AG10803 (cell line): ENCODE measurements at regions not wholly inside any gene's neighbourhood (a gene's known extent, or its start where the extent isn't known, plus 50 kb on each side); places are given as distances from the start of the nearest gene placed in this dataset.
A peak's percentile ranks its signal among the peaks of the same experiment; 100 is the strongest.

Source experiments
- DNase-seq: peaks from one replicate; pipeline ENCODE4 v3.0.0; 2010; ENCODE audit warnings: low read depth
- H3K4me3 ChIP-seq: 2 replicates; pipeline ENCODE4 v1.5.1; 2011; ENCODE audit warnings: mild to moderate bottlenecking, low read length, control low read depth
- TF ChIP-seq, protein P1 (sequence below): conservative IDR thresholded peaks from 2 replicates; pipeline ENCODE4 v1.5.1; 2011; ENCODE audit warnings: mild to moderate bottlenecking, low read length, control low read depth, inconsistent platforms

DNA sequence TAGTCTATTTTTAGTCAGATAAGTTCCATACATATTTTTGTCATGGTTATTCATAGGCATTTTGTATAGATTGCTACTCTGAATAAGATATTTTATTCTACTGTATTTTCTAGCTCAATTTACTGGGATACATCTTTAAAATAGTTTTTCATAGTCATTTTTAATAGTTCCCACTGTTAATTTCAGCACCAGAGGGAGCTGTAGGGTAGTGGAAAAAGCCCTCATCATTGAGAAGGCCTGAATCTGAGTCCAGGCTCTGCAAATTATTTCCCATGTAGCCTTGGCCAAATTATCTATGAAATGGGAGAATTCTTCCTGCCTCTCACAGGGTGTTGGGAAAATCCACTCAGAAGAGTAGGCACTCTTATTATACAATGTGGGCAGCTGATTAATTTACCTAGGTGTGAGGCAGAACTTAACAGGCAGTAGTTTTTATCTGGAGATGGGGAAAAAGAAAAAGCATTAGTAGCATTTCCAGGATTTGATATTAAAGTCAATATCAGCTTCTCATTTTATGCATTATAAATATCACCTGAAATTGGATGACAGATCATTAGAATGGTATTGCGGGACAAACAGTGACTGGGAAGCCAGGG, 102.9 kb upstream of the PAQR3 start:
- TF ChIP-seq, protein P1, sequence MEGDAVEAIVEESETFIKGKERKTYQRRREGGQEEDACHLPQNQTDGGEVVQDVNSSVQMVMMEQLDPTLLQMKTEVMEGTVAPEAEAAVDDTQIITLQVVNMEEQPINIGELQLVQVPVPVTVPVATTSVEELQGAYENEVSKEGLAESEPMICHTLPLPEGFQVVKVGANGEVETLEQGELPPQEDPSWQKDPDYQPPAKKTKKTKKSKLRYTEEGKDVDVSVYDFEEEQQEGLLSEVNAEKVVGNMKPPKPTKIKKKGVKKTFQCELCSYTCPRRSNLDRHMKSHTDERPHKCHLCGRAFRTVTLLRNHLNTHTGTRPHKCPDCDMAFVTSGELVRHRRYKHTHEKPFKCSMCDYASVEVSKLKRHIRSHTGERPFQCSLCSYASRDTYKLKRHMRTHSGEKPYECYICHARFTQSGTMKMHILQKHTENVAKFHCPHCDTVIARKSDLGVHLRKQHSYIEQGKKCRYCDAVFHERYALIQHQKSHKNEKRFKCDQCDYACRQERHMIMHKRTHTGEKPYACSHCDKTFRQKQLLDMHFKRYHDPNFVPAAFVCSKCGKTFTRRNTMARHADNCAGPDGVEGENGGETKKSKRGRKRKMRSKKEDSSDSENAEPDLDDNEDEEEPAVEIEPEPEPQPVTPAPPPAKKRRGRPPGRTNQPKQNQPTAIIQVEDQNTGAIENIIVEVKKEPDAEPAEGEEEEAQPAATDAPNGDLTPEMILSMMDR, result peak; percentile 62
- no peak overlapping the region for H3K4me3 ChIP-seq
- peak; percentile 11 for DNase-seq

DNA sequence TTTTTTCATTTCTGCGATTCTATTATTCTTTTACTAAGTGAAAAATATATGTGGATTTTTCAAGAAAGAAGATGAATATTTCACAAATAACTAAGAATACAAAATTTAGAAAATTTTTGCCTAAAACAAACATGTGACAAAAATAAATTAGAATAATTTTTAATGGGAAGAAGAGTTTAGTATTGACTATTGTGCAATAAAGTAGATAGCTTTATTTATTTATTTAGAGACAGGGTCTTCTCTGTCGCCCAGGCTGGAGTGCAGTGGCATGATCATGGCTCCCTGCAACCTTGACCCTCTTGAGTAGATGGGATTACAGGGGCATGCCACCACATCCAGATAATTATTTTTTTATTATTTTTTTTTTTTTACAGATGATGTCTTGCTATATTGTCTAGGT, 95.3 kb upstream of the PAQR3 start:
- no peak for DNase-seq
- TF ChIP-seq, protein P1, result no peak
- H3K4me3 ChIP-seq, result no peak overlapping the region

DNA sequence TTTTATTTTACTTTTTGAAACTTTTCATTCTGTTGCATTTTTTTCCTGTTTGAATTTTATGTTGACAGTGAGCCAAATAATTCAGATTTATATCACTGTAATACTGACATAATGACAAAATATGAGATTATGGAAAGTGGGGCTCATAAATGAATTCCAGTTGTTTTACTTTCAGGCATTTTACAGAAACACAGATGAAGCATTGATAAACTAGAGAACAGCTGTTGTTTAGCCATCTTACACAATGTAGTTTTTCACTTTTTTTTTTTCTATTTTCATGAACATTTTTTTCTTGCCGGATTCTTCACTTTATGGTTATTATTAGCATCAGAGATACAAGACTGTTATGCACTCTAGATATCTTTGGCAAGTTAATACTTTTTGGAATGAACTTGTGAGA, 91.7 kb upstream of the PAQR3 start:
- TF ChIP-seq, protein P1, result no peak
- no peak overlapping the region for H3K4me3 ChIP-seq
- DNase-seq, result no peak

DNA sequence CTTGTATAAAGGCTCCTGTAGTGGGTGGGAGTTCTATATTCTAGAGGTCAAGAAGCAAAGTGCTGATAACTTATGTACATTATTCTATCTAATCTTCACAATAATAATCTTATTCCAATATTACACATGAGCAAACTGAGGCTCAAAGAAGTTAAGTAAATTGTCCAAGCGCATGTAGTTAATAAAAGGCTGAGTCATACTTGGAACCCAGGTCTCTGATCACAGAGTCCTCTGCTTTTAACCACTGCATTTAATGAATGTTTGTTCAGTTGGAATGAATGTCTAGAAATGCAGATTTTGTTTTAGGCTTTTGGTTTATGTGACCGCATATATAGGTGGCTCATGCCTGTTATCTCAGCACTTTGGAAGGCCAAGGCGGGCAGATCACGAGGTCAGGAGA, 88.4 kb upstream of the PAQR3 start:
- H3K4me3 ChIP-seq, result no peak overlapping the region
- TF ChIP-seq, protein P1, result no peak

DNA sequence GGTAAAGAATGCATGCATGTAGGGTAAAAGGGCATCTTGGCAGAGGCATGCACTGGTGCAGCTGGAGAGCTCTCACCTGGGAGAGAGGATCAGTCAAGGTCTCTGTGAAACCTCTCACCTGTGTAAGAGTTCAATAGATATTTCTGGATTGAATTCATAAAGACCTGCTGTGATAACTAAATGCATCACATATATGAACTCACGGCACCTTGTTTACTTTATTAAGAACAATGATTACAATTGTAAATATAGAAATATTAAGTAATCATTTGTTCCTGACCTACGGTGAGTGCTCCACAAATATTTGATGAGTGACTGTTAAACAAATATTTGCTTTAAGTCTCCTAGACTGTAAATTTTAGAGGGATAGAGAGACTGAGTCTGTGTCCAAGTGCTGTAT, 85.9 kb upstream of the PAQR3 start:
- no peak for DNase-seq
- TF ChIP-seq, protein P1, result no peak

More for the DNA sequence above, 88.4 kb upstream of the PAQR3 start:
- DNase-seq, result no peak

DNA sequence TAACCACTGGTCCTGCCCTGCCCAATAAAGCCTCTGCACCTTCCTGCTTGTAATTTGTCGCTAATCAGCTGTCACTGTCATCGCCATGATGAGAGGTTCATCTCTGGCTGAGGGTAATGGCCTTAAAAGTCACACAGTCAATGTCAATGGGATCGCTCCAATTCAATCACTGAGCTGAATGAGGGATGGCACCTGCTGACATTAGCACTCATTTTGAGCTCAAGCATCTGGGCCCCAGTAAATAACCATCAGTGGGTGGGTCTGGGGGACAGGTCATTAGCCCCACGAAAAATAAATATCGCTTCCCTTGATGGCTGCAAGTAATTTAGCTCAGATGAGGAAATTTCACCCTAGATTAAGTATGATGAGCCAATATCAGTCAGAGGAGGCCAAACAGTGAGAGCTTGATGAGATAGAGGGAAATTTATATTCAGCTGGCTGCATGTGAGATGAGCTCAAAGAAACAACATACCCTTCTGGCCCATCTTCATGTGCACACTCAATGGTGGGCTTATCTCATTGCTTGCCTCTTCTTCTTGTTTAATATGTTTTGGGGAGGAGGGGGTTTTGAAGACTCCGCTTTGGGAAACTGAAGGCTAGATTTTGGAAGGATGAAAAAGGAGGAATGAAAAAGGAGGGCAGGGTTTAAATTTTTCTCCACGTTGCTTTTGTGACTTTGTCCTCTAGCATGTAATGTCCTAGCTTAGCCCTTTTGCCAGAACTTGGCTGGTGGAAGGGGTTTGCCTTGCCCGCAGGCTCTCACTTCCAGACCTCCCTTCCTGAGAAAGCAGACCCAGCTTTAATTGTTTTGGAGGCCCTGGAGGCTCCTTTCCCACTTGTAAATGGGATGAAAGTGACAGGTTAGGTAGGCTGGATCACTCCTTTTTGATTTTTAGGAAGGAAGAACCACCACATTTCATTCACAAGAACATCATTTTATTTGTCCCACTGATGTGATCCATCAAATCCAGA, 84.8 kb upstream of the PAQR3 start:
- DNase-seq, result no peak
- no peak overlapping the region for H3K4me3 ChIP-seq
- TF ChIP-seq, protein P1, result no peak

More for the DNA sequence above, 85.9 kb upstream of the PAQR3 start:
- no peak overlapping the region for H3K4me3 ChIP-seq
